Esophagus squamous epithelium (tissue), 4 donors: ENCODE measurements at regions not wholly inside any gene's neighbourhood (a gene's known extent, or its start where the extent isn't known, plus 50 kb on each side); places are given as distances from the start of the nearest gene placed in this dataset.

Source experiments
- POLR2A ChIP-seq, 4 donors: fragments of 450-650 bp; IDR thresholded peaks; one replicate each; pipeline ENCODE4 v1.6.1; 2017; ENCODE audit warnings: antibody characterized with exemption in 4 of 4, mild to moderate bottlenecking in 4 of 4, moderate library complexity in 3 of 4
- TF ChIP-seq, protein P1 (sequence below), 6 experiments: fragments of 450-650 bp in 4 of 6; fragments of 200-600 bp in 2 of 6; sonication (generic) in 2 of 6; IDR thresholded peaks; one replicate each; pipeline ENCODE4 v1.5.1; 2016 to 2019; ENCODE audit warnings: antibody characterized with exemption in 6 of 6, mild to moderate bottlenecking in 4 of 6, moderate library complexity in 4 of 6

DNA sequence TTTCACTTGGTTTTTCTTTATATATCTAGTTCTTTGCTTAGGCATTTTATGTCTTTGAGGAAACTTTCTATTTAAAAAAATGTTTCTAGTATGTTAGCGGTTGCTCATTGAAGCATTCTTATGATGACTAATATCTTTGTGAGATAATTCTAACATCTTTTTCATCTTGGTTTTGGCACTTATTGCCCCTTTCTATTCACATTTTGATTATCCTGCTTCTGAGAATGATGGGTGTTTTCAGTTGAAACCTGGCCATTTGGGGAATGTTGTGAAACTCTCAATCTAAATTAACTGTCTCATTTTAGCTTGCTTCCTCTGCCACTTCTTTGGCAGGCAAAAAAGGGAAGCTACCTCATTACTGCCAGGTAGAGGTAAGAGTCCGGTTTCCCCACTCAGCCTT, 683.1 kb downstream of the DOK5 start:
- TF ChIP-seq POLR2A (IDR thresholded peaks at IDR 0.05): no peak
- TF ChIP-seq, protein P1, sequence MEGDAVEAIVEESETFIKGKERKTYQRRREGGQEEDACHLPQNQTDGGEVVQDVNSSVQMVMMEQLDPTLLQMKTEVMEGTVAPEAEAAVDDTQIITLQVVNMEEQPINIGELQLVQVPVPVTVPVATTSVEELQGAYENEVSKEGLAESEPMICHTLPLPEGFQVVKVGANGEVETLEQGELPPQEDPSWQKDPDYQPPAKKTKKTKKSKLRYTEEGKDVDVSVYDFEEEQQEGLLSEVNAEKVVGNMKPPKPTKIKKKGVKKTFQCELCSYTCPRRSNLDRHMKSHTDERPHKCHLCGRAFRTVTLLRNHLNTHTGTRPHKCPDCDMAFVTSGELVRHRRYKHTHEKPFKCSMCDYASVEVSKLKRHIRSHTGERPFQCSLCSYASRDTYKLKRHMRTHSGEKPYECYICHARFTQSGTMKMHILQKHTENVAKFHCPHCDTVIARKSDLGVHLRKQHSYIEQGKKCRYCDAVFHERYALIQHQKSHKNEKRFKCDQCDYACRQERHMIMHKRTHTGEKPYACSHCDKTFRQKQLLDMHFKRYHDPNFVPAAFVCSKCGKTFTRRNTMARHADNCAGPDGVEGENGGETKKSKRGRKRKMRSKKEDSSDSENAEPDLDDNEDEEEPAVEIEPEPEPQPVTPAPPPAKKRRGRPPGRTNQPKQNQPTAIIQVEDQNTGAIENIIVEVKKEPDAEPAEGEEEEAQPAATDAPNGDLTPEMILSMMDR (IDR thresholded peaks at IDR 0.05): no peak
